Colon (tissue), 2 donors: ENCODE measurements at regions not wholly inside any gene's neighbourhood (a gene's known extent, or its start where the extent isn't known, plus 50 kb on each side); places are given as distances from the start of the nearest gene placed in this dataset.

Experiments
- FAIRE-seq: peaks from 2 replicates; lab custom pipeline; 2012; peaks lifted over from hg19 to GRCh38; lab: Jason Lieb, UNC
- donor health status: control.
- donor health status: control.

DNA sequence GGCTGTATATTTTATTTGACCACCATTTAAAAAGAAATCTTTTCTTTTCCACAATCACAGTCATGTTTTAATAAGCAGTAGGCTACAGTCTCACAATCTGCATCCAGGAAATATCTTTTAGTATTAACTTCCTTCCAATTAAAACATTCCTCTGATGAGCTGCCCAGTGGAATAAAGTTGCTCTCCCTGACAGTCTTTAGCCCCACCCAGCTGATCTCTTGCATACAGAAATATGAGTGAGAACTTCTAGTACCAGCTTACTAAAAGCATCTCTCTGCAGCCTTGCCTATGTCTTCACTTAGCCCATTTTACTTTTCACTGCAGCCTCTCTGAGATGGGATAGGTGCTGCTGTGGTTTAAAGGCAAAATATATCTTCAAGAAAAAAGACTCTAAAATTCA lies 143.4 kb upstream of the ANO3 start:
- no peak for FAIRE-seq

DNA sequence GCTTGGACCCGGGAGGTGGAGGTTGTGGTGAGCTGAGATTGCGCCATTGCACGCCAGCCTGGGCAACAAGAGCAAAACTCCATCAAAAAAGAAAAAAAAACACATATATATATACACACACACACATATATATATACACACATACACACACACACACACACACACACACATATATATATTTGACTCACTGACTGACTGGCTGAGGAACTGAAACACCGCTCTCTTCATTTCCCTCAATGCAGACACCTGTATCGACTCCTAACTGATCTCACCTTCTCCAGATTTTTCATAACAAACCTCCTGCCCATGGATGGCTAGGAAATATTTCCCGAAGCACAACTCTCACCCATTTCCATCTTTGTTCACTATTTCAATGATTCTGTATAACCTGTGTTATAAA lies 140.7 kb upstream of the ANO3 start:
- no peak for FAIRE-seq

DNA sequence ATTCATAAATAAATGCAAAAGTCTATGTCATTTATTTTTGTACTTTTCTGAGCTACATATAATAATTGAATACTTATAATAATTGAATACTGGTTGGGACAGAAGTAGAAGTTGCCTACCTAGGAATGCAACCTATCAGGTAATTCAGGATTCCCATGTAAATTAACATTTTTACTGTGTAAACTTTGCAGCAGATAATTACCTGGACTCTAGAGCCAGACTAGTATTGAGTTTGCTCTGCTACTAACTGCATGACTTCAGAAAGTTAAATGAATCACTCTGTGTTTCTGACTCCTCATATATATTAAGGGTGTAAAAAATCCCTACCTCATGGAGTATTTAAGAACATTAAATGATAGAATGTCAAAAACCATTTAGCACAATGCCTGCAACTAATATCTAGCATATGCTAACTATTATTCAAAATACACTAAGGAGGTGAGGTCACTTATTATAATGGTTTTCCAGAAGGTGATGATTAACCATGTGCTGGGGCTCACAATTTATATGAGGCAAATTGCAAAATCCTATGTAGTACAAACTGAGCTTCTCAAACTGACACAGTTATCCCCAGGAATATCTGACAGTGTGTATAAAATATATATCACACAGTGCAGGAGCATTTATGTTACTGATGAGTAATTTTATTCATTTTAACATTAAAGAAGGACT lies 138.1 kb upstream of the ANO3 start:
- FAIRE-seq: no peak

DNA sequence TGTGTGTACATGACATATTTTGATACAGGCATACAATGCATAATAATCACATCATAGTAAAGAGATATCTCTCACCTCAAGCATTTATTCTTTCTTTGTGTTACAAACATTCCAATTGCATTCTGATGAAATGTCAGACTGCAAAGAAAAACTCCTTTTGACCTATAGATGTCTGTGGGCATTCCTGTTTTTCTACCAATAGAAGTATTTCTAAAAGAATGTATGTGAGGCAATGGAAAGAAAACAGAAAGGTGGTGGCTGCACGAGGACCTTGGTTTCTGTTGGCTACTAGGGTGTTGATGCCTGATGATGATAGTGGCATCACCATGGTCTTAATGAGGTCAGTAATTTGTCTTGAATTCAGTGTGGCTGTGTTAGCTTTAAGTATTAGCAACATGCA lies 137.0 kb upstream of the ANO3 start:
- no peak for FAIRE-seq

DNA sequence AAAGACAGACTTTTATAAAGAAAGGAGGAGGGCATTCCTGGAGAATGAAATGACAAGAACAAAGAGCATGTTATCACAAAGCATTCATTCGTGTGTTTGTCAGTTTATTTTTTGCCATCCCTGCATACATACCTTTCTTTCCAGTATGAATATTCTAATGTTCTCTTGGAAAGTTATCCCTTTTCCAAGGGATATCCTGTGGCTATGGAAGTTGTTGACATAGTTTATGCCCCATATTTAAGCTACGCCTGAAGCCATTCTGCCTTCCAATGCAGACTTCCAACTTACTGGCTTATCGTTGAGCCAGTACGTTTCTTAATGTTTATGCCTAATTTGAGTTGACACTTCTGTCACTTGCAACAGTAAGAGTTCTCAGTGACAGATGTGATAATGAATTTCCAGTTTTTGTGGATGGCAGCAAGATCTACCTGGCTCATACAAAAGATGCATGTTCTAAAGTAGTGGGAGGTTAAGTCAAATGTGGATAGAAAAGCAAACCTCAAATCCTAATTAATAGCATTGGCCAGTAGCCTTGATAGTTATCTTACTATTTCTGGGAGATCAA lies 133.3 kb upstream of the ANO3 start:
- FAIRE-seq: no peak

GRCh38 chr11:26199331-26200095 lies 132.4 kb upstream of the ANO3 start:
- FAIRE-seq: no peak

GRCh38 chr11:26201411-26201810 lies 130.5 kb upstream of the ANO3 start:
- FAIRE-seq: no peak

DNA sequence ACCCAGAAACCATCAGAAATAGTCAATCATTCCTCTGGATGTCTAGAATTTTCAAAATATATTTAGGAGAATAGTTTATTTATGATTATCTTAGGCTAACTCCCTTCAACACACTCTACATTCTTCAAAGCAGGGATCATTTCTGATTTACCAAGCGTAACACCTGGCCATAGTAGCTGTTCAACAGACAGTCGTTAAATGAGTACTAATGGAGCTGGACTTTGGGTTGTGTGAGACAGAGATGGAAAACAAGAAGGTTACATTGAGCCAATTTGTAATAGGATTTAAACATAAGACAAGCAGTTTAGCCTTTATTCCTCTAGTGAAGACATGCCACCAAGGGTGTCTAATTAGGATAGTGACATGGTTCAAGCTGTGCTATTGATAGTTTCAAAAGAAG lies 129.2 kb upstream of the ANO3 start:
- FAIRE-seq: no peak

- FAIRE-seq: no peak
Observed at GRCh38 chr11:26204101-26204500, 127.8 kb upstream of the ANO3 start.

- FAIRE-seq: no peak
Observed at GRCh38 chr11:26204839-26205238, 127.1 kb upstream of the ANO3 start.

DNA sequence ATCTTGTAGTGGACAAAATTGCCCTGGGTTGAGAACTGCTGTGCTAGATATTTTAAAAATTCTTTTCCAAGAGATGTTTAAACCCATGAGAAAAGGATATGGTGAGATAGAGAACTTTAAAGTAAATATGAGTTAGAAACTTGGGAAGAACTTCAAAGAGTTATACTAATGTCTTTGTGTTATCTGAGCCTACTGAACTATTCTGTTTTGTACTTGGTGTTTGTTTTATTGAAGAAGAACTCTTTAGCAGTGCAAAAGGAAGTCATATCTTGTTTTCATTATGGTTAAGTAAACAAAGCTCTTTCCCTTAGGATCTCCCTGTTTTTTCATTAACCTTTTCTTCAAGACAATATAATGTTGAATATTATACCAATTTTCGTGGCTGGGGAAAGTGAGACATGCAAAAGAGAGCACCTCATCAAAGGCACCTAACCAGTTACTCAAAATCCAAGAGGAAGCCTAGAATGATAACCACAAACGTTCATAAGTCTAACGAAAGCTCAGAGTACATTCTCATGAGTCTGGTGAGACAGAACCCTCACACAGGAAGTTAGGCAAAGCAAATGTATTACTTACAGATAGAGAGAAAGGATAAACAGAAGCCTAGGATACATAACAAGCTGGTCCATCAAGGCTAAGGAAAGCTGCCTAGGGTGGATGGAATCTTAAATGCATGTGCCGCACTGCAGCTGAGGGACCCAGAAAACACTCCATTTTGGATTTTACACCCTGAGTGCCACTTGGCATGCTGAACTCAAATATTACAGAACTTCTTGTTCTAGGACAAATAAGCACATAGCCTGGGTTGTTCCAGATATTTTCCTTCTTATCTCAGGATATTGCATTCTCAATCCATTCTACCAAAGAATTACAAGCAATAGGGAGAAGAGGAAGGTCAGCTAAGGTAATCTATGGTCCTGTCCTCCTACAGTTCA lies 112.5 kb upstream of the ANO3 start:
- no peak for FAIRE-seq

- no peak for FAIRE-seq
Observed at GRCh38 chr11:26225646-26226045, 106.3 kb upstream of the ANO3 start.

DNA sequence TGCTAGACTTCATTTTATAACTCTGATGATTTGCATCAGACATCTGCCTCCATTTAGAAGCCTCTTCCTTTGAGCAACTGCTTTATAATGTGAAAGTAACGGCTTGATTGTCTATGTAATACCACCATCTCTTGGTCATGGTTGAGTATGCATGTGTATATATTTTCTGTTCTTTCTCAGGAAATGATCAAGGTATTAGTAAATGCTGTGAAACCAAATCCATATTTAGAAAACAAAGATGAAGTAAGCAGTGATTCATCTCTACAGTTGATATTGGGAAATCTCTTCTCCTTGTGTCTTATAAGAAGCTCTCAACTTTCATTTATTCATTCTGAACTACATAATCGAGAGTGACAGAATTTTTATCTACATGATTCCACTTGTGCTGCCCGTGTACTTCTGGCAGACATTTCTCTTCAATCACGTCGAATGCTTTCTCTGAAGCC lies 104.6 kb upstream of the ANO3 start:
- no peak for FAIRE-seq

- no peak for FAIRE-seq
Observed at GRCh38 chr11:26227883-26228502, 103.9 kb upstream of the ANO3 start.

GRCh38 chr11:26228778-26229177 lies 103.2 kb upstream of the ANO3 start:
- FAIRE-seq: no peak

GRCh38 chr11:26229257-26229656 lies 102.7 kb upstream of the ANO3 start:
- no peak for FAIRE-seq

GRCh38 chr11:26229981-26230380 lies 101.9 kb upstream of the ANO3 start:
- FAIRE-seq: no peak

DNA sequence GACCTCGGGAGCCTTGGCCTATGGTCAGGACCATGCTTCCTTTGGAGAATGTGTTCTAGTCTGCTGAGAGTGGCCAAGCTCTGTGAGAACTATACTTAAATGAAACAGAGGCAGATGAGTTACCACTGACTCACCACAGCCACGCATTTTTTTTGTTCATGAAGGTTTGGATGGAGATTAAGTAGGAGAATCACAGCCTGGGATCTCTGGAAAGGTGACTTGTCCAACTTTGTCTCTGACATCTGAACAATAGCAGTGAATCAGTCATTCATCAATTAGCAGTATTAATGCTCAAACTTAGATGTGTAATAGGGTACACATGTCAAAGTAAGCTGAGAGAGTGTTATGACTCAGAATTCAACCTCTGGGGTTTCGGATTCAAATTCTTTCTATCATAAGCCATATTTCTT lies 100.7 kb upstream of the ANO3 start:
- FAIRE-seq: no peak

DNA sequence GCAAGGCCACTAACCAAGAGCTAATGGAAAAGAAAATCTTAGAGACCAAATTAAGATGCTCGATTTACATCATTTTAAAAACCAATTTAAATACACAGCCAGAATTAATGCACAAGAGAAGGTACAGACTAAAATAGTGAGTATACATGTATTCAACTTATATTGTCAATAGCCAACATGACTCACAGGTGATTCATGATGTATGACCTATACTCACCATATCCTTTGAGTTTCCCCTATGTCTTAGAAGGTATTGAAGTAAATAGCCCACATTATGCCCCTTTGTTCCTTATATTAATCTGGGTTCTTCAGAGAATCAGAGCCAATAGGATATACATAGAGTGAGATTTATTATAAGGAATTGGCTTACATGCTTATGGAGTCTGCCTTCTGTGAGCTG lies 97.5 kb upstream of the ANO3 start:
- no peak for FAIRE-seq

DNA sequence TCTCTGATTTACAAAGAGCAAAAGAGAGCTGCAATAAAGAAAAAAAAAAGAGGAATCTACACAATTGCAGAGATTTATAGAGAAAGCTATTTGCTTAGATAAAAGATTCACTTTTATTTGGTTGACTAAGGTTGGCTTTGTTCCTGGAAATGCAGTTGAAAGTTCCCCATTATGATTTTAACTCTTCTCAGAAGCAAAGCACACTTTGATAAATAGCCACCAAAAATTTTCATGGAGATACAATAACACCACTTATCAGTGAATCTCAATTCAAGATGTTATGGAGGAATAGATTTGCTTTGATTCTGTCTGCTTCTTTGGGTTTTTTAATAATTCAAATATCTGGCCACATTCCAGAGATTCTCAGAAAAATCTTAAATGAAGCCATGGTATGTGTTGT lies 88.5 kb upstream of the ANO3 start:
- no peak for FAIRE-seq

DNA sequence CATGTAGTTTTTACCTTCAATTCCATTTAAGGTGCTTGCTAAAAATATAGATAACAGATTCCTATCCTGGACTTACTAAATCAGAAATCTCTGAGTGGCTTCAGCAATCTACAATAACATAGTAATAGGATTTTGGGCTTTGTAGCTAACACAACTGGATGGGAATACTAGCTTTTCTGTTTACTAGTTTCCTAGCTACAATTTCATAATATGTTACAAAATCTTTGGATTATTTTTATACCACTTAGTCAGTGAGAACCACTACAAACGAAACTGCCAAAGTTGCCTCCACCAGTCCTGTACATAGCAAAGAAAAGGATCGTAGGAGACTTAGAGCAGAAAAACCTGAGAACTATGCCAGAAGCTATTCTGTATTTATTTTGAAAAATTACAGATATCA lies 87.7 kb upstream of the ANO3 start:
- FAIRE-seq: no peak

DNA sequence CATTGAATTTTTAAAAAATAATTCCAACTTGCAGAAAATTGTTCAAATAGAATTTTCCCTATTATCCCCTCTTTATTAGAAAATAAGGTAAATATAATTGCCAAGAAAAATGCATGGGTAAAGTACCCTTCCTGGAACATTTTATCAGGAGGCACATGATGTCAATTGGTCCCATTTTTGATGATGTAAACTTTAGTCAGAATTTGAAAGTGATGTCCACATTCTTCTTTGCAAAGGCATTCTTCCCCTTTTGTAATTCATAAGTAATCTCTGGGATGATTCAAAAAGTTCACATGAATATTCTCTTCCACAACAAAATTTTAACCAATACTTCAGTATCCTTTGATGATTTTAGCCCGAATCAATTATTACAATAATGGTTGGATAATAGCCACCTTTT lies 86.9 kb upstream of the ANO3 start:
- no peak for FAIRE-seq
